ENCODE measurements at regions not wholly inside any gene's neighbourhood (a gene's known extent, or its start where the extent isn't known, plus 50 kb on each side); places are given as distances from the start of the nearest gene placed in this dataset.
"Not testable (repeated sequence)": the region's sequence is repeated elsewhere in the genome, so short reads cannot be mapped to it uniquely, and the experiment has no call there.

GRCh38 chr2:16756831-16757644, 91.4 kb upstream of the CYRIA start:
- WGBS (ENCODE audit: insufficient coverage, low lambda C conversion rate): 25% methylated on average over 4 of the region's 21 CpGs
- Histone ChIP-seq H3K4me1 (ENCODE audit: control insufficient read depth, insufficient read depth, low read length) (no peaks in the 10 kb centered on the region), H3K27me3 (ENCODE audit: control insufficient read depth, insufficient read depth, low read length) (no peaks in the 10 kb centered on the region)

GRCh38 chr2:16755442-16755841, 89.8 kb upstream of the CYRIA start:
- Histone ChIP-seq H3K27me3 (ENCODE audit: control insufficient read depth, insufficient read depth, low read length) (no peaks in the 10 kb centered on the region), H3K27ac (ENCODE audit: low read length) (no peak overlapping the region), H3K4me3 (ENCODE audit: low read length) (no peak overlapping the region), H3K36me3 (ENCODE audit: control insufficient read depth, insufficient read depth, low read length) (no peaks in the 10 kb centered on the region), H3K9me3 (ENCODE audit: control insufficient read depth, low read depth, low read length) (no peaks in the 10 kb centered on the region), H3K4me1 (ENCODE audit: control insufficient read depth, insufficient read depth, low read length) (no peaks in the 10 kb centered on the region)
- DNase-seq: no peak
- WGBS (ENCODE audit: insufficient coverage, low lambda C conversion rate): 63% methylated on average over 3 of the region's 9 CpGs

More at GRCh38 chr2:16756831-16757644, 91.4 kb upstream of the CYRIA start:
- peak; percentile 57 to 60 for DNase-seq
- H3K9me3 ChIP-seq (ENCODE audit: control insufficient read depth, low read depth, low read length): no peaks in the 10 kb centered on the region
- H3K27ac ChIP-seq (ENCODE audit: low read length): no peak overlapping the region
- H3K4me3 ChIP-seq (ENCODE audit: low read length): no peak overlapping the region
- H3K36me3 ChIP-seq (ENCODE audit: control insufficient read depth, insufficient read depth, low read length): no peaks in the 10 kb centered on the region

GRCh38 chr2:16753025-16753424, 87.4 kb upstream of the CYRIA start:
- not testable (repeated sequence) for H3K27me3 ChIP-seq (ENCODE audit: control insufficient read depth, insufficient read depth, low read length); DNase-seq; H3K36me3 ChIP-seq (ENCODE audit: control insufficient read depth, insufficient read depth, low read length); H3K27ac ChIP-seq (ENCODE audit: low read length); H3K4me1 ChIP-seq (ENCODE audit: control insufficient read depth, insufficient read depth, low read length); H3K9me3 ChIP-seq (ENCODE audit: control insufficient read depth, low read depth, low read length); H3K4me3 ChIP-seq (ENCODE audit: low read length)
- no CpG with 5 or more reads among the region's 1 CpG for WGBS (ENCODE audit: insufficient coverage, low lambda C conversion rate)

GRCh38 chr2:16750925-16751214, 85.2 kb upstream of the CYRIA start:
- not testable (repeated sequence) for H3K36me3 ChIP-seq (ENCODE audit: control insufficient read depth, insufficient read depth, low read length); H3K4me3 ChIP-seq (ENCODE audit: low read length); H3K27ac ChIP-seq (ENCODE audit: low read length); H3K27me3 ChIP-seq (ENCODE audit: control insufficient read depth, insufficient read depth, low read length); H3K4me1 ChIP-seq (ENCODE audit: control insufficient read depth, insufficient read depth, low read length); DNase-seq; H3K9me3 ChIP-seq (ENCODE audit: control insufficient read depth, low read depth, low read length)
- no CpG with 5 or more reads among the region's 1 CpG for WGBS (ENCODE audit: insufficient coverage, low lambda C conversion rate)

GRCh38 chr2:16750175-16750924, 84.7 kb upstream of the CYRIA start:
- no peak overlapping the region for H3K27ac ChIP-seq (ENCODE audit: low read length)
- H3K36me3 ChIP-seq (ENCODE audit: control insufficient read depth, insufficient read depth, low read length): no peaks in the 10 kb centered on the region
- no peak for DNase-seq
- H3K27me3 ChIP-seq (ENCODE audit: control insufficient read depth, insufficient read depth, low read length): no peaks in the 10 kb centered on the region
- no peak overlapping the region for H3K4me3 ChIP-seq (ENCODE audit: low read length)
- no peaks in the 10 kb centered on the region for H3K4me1 ChIP-seq (ENCODE audit: control insufficient read depth, insufficient read depth, low read length)
- no peaks in the 10 kb centered on the region for H3K9me3 ChIP-seq (ENCODE audit: control insufficient read depth, low read depth, low read length)
- WGBS (ENCODE audit: insufficient coverage, low lambda C conversion rate): no CpG with 5 or more reads among the region's 4 CpGs

GRCh38 chr2:16748511-16749266, 83.1 kb upstream of the CYRIA start:
- H3K4me1 ChIP-seq (ENCODE audit: control insufficient read depth, insufficient read depth, low read length); H3K27ac ChIP-seq (ENCODE audit: low read length); H3K36me3 ChIP-seq (ENCODE audit: control insufficient read depth, insufficient read depth, low read length); DNase-seq; H3K4me3 ChIP-seq (ENCODE audit: low read length); H3K9me3 ChIP-seq (ENCODE audit: control insufficient read depth, low read depth, low read length); H3K27me3 ChIP-seq (ENCODE audit: control insufficient read depth, insufficient read depth, low read length): not testable (repeated sequence)
- WGBS (ENCODE audit: insufficient coverage, low lambda C conversion rate): no CpG with 5 or more reads among the region's 1 CpG

- H3K9me3 ChIP-seq (ENCODE audit: control insufficient read depth, low read depth, low read length): no peaks in the 10 kb centered on the region
- DNase-seq: no peak
- no CpG with 5 or more reads among the region's 2 CpGs for WGBS (ENCODE audit: insufficient coverage, low lambda C conversion rate)
These were observed 82.1 kb upstream of the CYRIA start for GRCh38 chr2:16747689-16748088.

GRCh38 chr2:16747257-16747656, 81.6 kb upstream of the CYRIA start:
- WGBS (ENCODE audit: insufficient coverage, low lambda C conversion rate): 93% methylated on average over 5 of the region's 5 CpGs
- no peak overlapping the region for H3K27ac ChIP-seq (ENCODE audit: low read length)

More at GRCh38 chr2:16747689-16748088, 82.1 kb upstream of the CYRIA start:
- Histone ChIP-seq H3K27me3 (ENCODE audit: control insufficient read depth, insufficient read depth, low read length) (no peaks in the 10 kb centered on the region), H3K36me3 (ENCODE audit: control insufficient read depth, insufficient read depth, low read length) (no peaks in the 10 kb centered on the region), H3K4me3 (ENCODE audit: low read length) (no peak overlapping the region), H3K27ac (ENCODE audit: low read length) (no peak overlapping the region), H3K4me1 (ENCODE audit: control insufficient read depth, insufficient read depth, low read length) (no peaks in the 10 kb centered on the region)

GRCh38 chr2:16746833-16747232, 81.2 kb upstream of the CYRIA start:
- Histone ChIP-seq H3K27me3 (ENCODE audit: control insufficient read depth, insufficient read depth, low read length) (no peaks in the 10 kb centered on the region), H3K4me1 (ENCODE audit: control insufficient read depth, insufficient read depth, low read length) (no peaks in the 10 kb centered on the region), H3K4me3 (ENCODE audit: low read length) (no peak overlapping the region), H3K9me3 (ENCODE audit: control insufficient read depth, low read depth, low read length) (no peaks in the 10 kb centered on the region), H3K36me3 (ENCODE audit: control insufficient read depth, insufficient read depth, low read length) (no peaks in the 10 kb centered on the region), H3K27ac (ENCODE audit: low read length) (no peak overlapping the region)
- no peak for DNase-seq
- 65% methylated on average over 2 of the region's 3 CpGs for WGBS (ENCODE audit: insufficient coverage, low lambda C conversion rate)

More at GRCh38 chr2:16747257-16747656, 81.6 kb upstream of the CYRIA start:
- Histone ChIP-seq H3K27me3 (ENCODE audit: control insufficient read depth, insufficient read depth, low read length) (no peaks in the 10 kb centered on the region), H3K9me3 (ENCODE audit: control insufficient read depth, low read depth, low read length) (no peaks in the 10 kb centered on the region), H3K4me1 (ENCODE audit: control insufficient read depth, insufficient read depth, low read length) (no peaks in the 10 kb centered on the region), H3K4me3 (ENCODE audit: low read length) (no peak overlapping the region), H3K36me3 (ENCODE audit: control insufficient read depth, insufficient read depth, low read length) (no peaks in the 10 kb centered on the region)
- no peak for DNase-seq

GRCh38 chr2:16746329-16746728, 80.7 kb upstream of the CYRIA start:
- no peaks in the 10 kb centered on the region for H3K36me3 ChIP-seq (ENCODE audit: control insufficient read depth, insufficient read depth, low read length)
- 83% methylated on average over 3 of the region's 4 CpGs for WGBS (ENCODE audit: insufficient coverage, low lambda C conversion rate)
- no peaks in the 10 kb centered on the region for H3K4me1 ChIP-seq (ENCODE audit: control insufficient read depth, insufficient read depth, low read length)
- no peaks in the 10 kb centered on the region for H3K27me3 ChIP-seq (ENCODE audit: control insufficient read depth, insufficient read depth, low read length)
- H3K27ac ChIP-seq (ENCODE audit: low read length): no peak overlapping the region
- no peak for DNase-seq
- H3K9me3 ChIP-seq (ENCODE audit: control insufficient read depth, low read depth, low read length): no peaks in the 10 kb centered on the region
- no peak overlapping the region for H3K4me3 ChIP-seq (ENCODE audit: low read length)

Measured in large intestine (tissue), 3 donors.